ENCODE measurements at regions not wholly inside any gene's neighbourhood (a gene's known extent, or its start where the extent isn't known, plus 50 kb on each side); places are given as distances from the start of the nearest gene placed in this dataset.

DNA sequence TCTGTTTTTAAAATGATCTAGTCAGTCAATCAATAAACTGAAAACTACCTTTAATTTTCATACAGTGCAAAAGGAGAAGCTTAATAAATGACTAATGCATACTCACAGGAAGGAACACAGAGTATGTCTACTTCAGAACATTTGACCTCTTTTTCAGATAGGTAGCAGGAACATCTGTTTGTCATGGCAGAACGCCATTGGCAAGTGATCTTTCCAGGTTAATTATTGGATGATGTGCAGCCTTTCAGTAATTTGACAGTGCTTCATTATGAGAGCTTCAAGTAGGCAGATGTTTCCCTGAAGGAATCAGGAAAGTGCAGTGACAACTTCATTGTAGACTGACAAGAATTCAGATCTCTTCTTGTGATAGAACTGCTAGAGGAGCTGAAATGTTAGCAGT, 325.0 kb downstream of the OTOL1 start:
- no peak for DNase-seq

DNA sequence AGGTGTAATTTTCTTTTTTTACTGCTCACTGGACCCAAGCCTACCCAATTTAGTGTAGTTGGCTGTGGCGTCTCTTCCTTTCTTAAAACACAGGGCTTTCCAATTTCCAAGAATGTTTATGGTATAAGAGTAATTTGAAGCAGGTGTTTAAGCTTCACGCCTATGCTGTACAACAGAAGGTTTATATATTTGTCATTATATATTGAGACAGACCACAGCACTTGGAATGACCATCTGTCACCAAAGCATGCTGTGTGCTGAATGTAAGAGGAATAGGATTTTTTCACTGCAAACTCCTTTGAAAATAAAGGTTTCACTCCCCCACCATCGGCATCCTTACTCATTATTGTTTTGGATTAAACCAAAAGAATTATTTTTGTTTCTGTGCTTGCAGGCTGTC, 325.7 kb downstream of the OTOL1 start:
- no peak for DNase-seq

DNA sequence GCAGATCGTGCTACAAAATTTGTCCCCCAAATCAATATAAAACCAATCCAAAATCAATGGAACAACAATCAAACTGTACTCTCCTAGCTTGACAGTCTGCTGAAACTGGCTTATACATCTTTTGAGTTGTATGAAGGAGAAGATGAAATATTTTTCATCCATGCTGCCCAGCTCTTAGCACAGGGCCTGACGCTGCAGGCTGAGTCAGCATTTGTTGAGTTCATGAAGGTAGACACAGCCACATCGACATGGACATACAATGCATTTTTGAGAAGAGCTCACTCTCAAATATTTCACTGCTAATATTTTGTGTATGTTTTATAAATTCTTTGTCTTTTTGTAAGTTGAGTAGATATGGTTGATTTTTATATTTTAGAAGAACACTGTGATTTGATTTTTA, 327.3 kb downstream of the OTOL1 start:
- DNase-seq: no peak

DNA sequence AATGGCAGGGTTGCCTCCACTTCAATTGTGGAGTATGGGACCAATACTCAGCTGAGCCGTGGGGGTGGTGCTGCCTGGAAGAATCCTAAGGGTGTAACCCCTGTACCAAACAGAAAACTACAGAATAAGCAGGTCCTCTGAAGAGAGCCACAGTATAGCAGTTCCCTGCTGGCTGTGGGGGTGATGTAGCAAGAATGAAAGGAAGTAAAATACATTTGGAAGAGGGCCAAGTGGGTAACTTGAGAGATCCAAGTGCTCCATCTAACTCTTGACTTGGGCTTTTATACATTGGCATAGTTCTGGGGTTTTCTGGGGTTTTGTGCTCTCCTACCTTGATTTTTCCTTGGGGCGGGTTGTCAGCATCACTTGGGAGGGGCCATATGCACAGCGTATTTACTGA, 341.4 kb downstream of the OTOL1 start:
- DNase-seq: no peak

DNA sequence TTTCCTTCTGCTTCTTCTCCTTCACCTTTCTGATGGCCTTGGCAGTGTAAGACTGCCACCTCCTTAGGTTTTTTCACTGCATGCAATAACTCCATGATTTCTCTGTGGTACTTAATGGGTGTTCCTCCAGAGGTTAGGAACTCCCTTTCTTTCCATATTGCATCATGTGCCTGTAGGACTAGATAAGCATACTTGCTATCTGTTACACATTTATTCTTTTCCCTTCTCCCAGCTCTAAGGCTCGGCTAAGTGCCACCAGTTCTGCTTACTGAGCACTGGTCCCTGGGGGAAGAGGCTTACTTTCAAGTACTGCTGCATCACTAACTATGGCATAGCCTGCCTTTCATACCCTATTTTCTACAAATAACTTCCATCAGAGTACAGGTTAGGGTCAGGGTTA, 351.8 kb downstream of the OTOL1 start:
- no peak for DNase-seq

DNA sequence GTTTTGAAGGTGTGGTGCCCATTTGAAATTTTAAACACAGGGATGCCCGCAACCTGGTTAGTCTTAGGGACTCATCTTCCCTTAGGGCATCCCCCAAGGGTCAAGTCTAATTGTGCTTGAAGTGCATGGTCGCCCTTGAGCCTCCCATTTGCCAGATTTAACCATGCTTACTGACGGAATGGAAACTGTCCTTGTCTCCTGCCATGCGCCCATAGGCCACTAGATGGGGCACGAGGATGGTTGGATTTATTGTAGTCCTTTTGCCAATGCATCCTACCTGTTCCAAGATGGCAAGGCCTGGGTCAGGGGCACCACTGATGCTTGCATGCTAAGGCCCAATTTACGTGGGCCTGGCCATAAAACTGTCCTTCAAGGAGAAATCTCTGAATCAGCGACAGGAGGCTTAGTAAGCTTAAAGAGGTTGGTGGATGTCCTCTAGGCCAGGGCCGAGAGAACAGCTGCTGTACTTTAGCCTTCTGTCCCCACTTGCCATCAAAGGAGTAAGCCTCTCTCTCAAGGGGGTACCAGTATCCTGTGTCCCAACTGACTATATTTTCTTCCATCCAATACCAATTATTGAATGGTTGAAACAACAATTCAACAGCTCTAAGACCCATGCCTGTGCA, 355.4 kb downstream of the OTOL1 start:
- no peak for DNase-seq

DNA sequence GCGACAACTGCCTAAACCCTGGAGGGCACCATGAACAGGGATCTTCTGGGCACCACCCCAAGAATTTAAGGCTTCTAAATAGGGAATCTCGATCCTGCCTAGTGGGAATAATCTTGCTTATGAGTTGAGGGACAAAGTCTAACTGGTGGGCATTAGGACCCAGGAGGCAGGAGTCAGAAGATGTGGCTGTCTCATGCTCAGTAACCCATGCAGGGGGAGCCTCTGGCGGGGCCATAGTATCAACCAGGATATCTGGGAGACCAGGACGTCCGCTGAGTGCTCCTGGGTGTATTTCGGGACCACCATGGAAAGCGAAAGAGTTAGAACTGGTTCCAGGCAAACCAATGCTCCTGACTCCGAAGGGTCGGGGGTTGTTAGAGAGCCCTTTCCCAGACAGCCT, 356.1 kb downstream of the OTOL1 start:
- no peak for DNase-seq

DNA sequence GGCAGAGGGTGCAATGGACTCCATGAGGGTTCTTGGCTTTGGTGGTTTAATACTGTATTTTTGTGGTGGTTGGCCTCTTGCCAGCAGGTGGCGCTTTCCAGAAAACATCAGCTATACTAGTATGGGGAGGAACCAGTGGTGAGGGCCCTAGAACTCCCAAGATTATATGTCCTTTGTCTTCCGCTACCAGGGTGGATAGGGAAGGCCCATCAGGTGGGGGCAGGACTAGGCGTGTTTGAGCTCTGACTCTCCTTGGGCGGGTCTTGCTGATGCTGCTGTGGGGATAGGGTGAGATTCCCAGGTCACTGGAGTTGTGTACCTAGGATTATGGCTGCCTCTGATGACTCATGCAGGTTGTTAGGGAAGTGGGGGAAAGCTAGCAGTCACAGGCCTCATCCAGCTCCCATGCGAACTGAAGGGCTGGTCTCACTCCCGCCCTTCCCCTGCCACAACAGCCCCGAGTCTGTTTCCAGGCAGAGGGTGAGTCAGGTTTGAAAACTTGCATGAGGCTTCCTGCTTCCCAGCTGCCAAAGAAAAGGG, 357.7 kb downstream of the OTOL1 start:
- DNase-seq: no peak

DNA sequence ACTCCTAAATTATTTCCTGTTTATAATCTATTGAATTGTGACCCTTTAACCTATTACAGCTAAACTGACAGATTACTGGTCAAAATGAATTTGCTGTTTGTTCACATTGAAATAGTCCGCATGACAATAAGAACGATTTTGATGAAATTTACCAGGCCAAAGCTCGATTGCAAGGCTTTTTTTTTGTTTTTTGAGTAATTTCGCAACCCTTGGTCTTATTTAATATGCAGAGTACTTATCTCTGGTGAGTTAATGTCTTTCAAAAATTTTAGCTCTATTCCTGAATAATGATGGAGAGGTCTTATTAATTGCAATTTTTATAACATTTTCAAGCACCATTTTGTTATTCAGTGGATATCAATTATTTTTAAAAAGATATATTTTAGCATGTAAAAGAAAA, 362.4 kb downstream of the OTOL1 start:
- DNase-seq: no peak

DNA sequence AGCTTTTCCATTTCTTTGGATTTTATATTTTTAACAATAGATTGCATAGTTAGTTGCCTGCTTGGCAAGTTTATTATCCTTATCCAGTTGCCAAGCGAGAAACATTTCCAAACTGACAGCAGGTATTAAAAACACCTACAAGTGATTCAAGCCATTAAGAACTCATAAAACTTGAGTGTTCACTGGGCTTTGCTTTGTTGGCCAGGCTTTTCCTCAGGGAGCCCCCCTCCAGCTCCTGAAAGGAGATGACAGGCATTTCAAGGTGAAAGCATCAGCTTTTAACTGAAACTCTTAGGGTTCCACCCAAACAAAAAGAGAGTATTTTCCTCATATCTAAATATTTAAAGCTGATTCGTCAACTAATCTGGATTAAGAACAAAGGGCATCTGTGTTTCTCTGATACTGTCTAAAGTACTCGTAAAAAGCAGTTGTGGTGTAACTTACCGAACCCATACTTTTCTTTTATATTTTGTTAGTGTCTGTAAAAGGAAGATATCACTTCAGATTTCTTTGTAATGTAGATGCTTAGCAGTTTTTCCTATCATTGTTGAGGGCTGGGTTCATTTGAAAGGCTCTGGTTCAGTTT, 363.4 kb downstream of the OTOL1 start:
- DNase-seq: no peak

DNA sequence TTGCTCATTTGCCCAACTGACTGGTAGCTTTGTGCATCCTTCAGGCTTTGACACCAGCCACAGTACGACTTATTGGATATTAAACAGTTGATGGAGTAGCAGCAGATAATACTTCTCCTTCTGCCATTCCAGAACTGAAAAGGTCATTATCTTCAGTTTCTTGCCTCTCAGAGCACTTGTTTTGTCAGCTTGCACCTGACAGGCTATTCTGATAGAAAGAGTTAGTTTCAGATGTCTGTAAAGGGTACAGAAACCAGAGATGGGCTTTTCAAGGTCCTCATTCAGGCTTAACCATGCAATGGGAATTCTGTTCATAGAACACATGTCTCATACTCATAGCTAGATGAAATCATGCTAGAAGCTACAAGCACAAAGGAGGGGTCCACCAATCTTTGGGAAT, 367.2 kb downstream of the OTOL1 start:
- DNase-seq: no peak

DNA sequence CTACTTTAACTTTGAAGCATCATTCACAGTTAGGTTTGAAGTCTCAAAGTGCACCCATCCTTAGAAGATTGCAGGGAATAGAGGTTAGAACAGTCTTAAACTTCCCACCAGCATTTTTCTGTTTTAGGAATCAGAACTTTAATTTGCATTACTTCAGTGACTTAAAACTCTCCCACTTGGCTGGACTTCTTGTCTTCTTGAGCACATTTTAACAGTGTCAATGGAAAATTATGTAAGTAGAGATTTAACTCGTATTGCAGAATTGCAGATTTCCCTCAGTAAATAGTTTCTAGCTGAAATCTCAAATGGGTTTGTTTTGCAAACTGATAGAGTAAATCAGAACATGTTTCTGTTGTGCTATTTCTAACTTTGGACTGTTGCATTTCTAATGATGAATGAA, 369.6 kb downstream of the OTOL1 start:
- DNase-seq: no peak

DNA sequence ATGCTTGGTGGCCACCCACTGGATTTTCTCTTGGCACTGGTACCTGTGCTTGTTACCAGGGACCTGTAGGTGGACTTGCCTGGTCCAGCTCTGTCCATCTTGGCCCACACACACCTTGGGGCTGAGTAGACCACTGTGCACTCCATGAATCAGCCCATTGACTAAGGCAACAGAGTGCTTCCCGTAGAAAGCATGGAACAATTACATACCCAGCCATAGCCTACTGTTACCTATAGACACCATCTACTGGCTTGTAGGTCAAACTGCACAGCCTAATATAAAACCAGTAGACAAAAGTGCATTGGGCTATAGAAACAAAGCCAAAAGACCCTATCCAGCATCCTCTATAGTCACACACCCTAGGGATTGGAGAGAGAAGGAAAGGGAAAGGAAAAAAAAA, 378.9 kb downstream of the OTOL1 start:
- DNase-seq: no peak

DNA sequence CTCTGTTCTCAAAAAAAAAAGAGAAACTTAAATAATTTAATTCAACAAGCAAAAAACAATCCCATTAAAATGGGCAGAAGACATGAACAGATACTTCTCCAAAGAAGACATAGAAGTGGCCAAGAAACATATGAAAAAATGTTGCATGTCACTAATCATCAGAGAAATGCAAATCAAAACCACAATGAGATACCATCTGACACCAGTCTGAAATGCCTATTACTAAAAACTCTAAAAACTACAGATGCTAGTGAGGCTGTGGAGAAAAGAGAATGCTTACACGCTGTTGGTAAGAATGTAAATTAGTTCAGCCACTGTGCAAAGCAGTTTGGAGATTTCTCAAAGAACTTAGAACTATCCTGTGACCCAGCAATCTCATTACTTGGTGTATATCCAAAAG, 382.9 kb downstream of the OTOL1 start:
- DNase-seq: no peak

DNA sequence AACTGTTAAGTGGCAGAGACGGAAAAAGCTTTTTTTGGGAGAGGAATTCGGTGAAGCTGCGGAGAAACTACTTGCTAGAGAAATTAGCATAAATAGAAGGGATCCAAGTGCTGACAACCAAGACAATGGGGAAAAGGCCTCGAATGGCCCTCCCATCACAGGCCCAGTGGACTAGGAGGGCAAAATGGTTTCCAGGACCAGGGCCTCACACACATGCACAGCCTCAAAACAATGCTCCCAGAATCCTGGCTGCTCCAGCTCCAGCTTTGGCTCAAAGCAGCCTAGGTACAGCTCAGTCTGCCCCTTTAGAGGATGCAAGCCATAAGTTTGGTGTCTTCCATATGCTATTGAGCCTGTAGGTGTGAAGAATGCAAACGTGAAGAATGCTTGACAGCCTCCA, 388.2 kb downstream of the OTOL1 start:
- DNase-seq: no peak

DNA sequence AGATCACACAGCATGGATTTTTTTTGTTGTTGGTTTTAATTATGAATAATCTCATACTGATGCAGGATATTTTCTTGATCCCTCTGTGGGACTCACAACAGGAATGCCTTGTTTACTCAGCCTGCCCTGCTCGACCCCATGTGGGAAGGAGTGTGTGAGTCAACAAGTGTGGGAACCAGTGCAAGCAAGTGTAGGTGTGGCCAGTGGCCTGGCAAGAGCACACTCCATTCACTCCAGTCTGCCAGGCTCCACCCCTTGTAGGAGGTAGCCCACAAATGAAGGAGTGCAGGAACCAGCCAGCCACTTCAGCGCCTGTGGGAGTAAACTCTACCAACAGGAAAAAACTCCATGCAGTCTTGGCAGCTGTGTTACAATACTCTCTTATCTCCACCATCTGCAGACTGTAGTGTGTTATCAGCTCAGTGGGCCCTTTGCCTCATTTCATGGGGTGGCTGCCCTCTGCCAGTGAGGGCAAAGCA, 393.6 kb downstream of the OTOL1 start:
- DNase-seq: no peak

DNA sequence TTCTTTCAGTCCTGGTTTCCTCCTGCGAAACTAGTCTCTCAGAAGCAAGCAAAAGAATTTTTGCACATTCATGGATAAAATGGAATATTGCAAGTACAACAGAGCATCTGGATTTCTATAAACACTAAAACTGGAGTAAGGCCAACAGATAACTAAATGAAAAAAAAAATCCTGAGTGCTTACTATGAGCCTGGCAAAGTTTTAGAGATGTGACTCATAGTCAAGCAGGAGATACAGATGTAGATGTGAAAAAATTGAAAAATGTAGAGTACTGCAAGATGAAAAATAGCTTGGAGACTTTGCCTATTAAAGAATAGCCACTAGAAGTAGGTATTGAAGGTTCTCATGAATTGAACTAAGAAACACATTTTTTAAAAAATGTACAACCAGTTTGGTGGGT, 397.4 kb downstream of the OTOL1 start:
- no peak for DNase-seq

DNA sequence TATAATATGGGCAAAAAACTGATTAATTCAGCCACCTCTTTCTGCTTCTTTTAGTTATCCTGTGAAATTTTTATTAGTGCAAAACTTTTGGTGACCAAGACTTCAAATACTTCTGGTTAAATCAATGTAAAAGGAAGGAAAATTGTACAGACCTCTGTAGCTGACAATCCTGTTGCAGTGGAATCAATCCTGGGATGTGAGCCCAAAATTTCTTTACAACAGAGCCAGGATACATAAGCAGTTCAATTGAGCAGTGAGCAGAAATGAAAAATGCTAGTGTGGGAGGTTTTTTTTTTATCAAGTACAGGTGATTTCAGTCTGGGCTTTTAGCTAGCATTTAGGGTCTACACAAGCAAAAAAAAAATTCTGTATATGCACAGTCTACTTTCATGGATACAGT, 398.0 kb downstream of the OTOL1 start:
- DNase-seq: no peak

DNA sequence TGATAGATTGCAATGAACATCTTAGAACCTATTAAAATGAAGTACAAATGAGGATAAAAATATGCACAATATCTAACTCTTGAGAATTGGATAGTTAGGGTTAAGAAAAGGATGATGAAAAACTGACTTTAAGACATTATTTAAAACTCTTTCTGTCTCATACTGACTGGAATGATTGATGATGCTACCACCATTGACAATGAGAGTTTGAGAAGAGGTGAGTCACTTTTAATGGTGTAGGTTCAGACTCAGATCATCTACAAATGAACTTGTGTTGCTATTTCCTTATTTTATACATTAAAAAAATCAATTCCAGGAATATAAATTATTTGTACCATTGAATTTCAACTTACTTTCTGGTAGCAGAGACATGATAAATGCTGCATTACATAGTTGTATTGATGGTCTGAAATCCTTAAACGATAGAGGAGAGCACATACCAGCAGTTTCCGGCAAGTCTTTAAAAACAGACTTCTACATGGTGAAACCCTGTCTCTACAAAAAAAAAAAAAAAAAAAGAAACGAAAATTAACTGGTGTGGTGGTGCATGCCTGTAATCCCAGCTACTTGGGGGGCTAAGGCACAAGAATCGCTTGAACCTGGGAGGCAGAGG, 409.0 kb downstream of the OTOL1 start:
- no peak for DNase-seq

DNA sequence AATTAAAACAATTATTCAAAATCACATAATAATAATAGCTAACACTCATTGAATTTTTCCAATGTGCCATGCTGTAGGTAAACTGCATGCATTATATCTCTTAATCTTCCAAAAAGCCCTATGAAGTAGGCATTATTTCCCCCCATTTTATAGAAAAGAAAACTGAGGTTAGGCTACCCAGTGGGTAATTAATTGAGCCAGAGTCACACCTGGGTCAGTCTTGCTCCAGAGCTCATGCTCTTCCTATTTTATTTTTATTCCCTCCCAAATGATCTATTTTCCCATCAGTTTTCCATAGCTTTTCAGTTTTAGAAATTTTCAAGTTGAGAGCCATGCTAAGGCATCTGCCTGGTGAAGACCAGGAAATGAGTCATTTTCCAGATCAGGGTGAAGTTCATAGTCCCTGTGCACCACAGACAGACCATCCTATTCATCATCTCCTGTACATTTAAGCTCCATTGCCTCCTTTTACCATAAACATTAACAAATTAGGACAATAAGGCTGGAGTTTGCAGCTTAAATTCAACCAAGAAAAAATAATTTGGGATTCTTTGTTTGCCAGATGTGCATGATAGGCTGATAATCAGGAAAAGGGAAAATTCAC, 417.3 kb downstream of the OTOL1 start:
- DNase-seq: no peak

DNA sequence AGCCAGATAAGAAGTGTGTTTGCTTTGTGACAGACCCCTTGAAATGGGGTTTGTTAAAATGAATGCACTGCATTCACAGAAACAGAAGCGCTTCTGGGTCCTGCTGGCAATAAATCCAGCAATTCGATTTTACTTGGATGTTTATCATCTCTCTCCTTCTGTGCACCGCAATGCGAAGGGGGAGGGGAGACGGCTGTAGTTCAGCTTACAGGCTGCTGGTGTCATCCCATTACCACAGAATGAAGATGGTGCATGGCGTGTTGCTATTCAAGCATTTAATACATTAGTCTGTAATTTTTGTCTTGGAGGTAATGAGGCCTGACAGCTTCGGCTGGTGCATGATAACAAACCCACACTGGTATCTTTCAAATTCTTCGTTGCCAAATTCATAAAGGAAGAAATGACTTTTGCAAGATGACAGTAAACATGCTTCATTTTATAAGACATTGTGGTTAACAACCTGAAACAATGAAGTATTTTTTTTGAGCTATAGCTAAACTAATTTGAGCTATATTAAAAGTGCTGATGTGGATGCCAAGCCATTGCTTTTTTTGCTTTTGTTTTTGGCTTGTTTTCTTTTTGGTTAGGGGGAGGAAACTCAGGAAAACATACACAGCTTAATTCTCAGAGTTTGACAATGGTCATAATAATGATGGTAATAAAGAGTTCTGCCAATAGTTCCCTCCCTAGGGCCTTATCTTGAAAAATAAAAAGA, 418.3 kb downstream of the OTOL1 start:
- DNase-seq: no peak

DNA sequence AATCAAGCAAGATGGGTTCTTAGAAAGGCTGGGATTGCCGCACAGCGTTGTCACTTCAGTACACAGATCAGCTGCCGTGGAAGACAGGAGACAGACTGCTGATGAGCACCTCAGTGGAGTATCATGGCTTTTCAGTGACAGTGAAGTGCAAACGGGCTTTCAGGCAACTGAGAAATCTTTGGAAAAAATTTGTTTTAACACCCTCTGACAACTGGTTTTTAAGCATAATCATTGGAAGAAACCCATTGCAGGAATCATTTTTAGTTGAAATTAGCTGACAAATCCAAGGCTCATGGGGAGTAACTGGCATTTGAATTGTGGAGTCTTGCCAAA, 418.8 kb downstream of the OTOL1 start:
- DNase-seq: no peak

DNA sequence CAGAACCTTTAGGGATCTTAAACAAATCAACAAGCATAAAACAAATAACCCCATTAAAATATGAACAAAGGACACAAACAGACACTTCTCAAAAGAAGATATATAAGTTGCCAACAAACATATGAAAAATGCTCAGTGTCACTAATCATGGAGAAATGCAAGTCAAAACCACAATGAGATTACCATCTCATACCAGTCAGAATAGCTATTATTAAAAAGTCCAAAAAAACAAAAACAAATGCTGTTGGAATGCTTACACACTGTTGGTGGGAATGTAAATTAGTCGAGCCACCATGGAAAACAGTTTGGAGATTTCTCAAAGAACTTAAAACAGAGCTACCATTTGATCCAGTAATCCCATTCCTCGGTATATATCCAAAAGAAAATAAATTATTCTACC, 423.6 kb downstream of the OTOL1 start:
- DNase-seq: no peak

Data from NCI-H1048 (cell line).